Tibial nerve (tissue), 4 donors: ENCODE measurements at regions not wholly inside any gene's neighbourhood (a gene's known extent, or its start where the extent isn't known, plus 50 kb on each side); places are given as distances from the start of the nearest gene placed in this dataset.

Experiments
- DNase-seq, 2 donors: peaks; one replicate each; pipeline ENCODE4 v3.0.0-alpha.2; 2019; ENCODE audit warnings: low spot score in 2 of 2
- H3K27ac ChIP-seq, 4 donors: fragments of 200-600 bp; sonication (generic) in 3 of 4; one replicate each; pipeline ENCODE4 v1.5.1; 2017 to 2019; ENCODE audit warnings: mild to moderate bottlenecking in 1 of 4
- H3K27me3 ChIP-seq, 2 donors: fragments of 200-600 bp; sonication (generic) in 1 of 2; one replicate each; pipeline versions ENCODE4 v1.5.1 to v1.6.0; 2017 to 2019
- H3K36me3 ChIP-seq, 3 donors: fragments of 200-600 bp; sonication (generic); one replicate each; pipeline ENCODE4 v1.5.1; 2018 to 2019
- H3K4me1 ChIP-seq, 4 donors: fragments of 200-600 bp; sonication (generic) in 3 of 4; one replicate each; pipeline ENCODE4 v1.5.1; 2017 to 2019
- H3K4me3 ChIP-seq, 4 donors: fragments of 200-600 bp; sonication (generic) in 3 of 4; one replicate each; pipeline ENCODE4 v1.5.1; 2017 to 2019; ENCODE audit warnings: mild to moderate bottlenecking in 1 of 4, moderate library complexity in 1 of 4
- H3K9me3 ChIP-seq, 4 donors: fragments of 200-600 bp; sonication (generic) in 3 of 4; one replicate each; pipeline ENCODE4 v1.5.1; 2017 to 2019
- CTCF ChIP-seq, 5 experiments: fragments of 200-600 bp in 3 of 5; fragments of 450-650 bp in 2 of 5; sonication (generic) in 3 of 5; IDR thresholded peaks; one replicate each; pipeline ENCODE4 v1.5.1; 2016 to 2019; ENCODE audit warnings: antibody characterized with exemption in 5 of 5, mild to moderate bottlenecking in 3 of 5, moderate library complexity in 2 of 5
- EP300 ChIP-seq, 2 donors: sonication (generic); formaldehyde crosslinking; IDR thresholded peaks; one replicate each; pipeline ENCODE4 v1.6.1; 2017; ENCODE audit warnings: antibody characterized with exemption in 2 of 2, mild to moderate bottlenecking in 1 of 2
- POLR2A ChIP-seq, 2 donors: fragments of 450-650 bp; IDR thresholded peaks; one replicate each; pipeline ENCODE4 v1.6.1; 2017; ENCODE audit warnings: antibody characterized with exemption in 2 of 2, mild to moderate bottlenecking in 2 of 2, moderate library complexity in 2 of 2
- WGBS, 2 donors: methylation state at CpG; one replicate each; pipeline ENCODE4 v1.1.5; 2018; 5-methylcytosine and 5-hydroxymethylcytosine counted together

- H3K4me1 ChIP-seq = no peaks in the 10 kb centered on the region
- no peaks in the 10 kb centered on the region for H3K27me3 ChIP-seq
- no peak overlapping the region for H3K4me3 ChIP-seq
- H3K27ac ChIP-seq = no peak overlapping the region
- H3K36me3 ChIP-seq = no peaks in the 10 kb centered on the region
- no peak for DNase-seq
- WGBS, 2 donors = 82 to 87% methylated on average over 2 of the region's 2 CpGs
- no peaks in the 10 kb centered on the region for H3K9me3 ChIP-seq
- TF ChIP-seq CTCF (IDR thresholded peaks at IDR 0.05) = no peak
- no peak for TF ChIP-seq POLR2A (IDR thresholded peaks at IDR 0.05)
- no peak for TF ChIP-seq EP300 (IDR thresholded peaks at IDR 0.05)
These were observed 1962.5 kb downstream of the MRPL39 start for GRCh38 chr21:23644768-23645167.

- Histone ChIP-seq H3K27ac (no peak overlapping the region), H3K36me3 (no peaks in the 10 kb centered on the region), H3K9me3 (no peaks in the 10 kb centered on the region), H3K4me1 (no peaks in the 10 kb centered on the region), H3K27me3 (no peaks in the 10 kb centered on the region), H3K4me3 (no peak overlapping the region)
- WGBS, 2 donors = 82 to 84% methylated on average over 2 of the region's 2 CpGs
- TF ChIP-seq CTCF (IDR thresholded peaks at IDR 0.05) = no peak
- no peak for TF ChIP-seq POLR2A (IDR thresholded peaks at IDR 0.05)
- TF ChIP-seq EP300 (IDR thresholded peaks at IDR 0.05) = no peak
- DNase-seq = no peak
These were observed 1967.6 kb downstream of the MRPL39 start for GRCh38 chr21:23639721-23640120.

GRCh38 chr21:23638131-23638695 is 1969.1 kb downstream of the MRPL39 start:
- no peak for DNase-seq
- H3K9me3 ChIP-seq = no peaks in the 10 kb centered on the region
- H3K36me3 ChIP-seq = no peaks in the 10 kb centered on the region
- no peaks in the 10 kb centered on the region for H3K27me3 ChIP-seq
- no peaks in the 10 kb centered on the region for H3K4me1 ChIP-seq
- no peak overlapping the region for H3K4me3 ChIP-seq
- no peak overlapping the region for H3K27ac ChIP-seq
- TF ChIP-seq EP300 (IDR thresholded peaks at IDR 0.05) = no peak
- TF ChIP-seq POLR2A (IDR thresholded peaks at IDR 0.05) = no peak
- TF ChIP-seq CTCF (IDR thresholded peaks at IDR 0.05) = no peak
- 32 to 36% methylated on average over 1 of the region's 1 CpG for WGBS, 2 donors

GRCh38 chr21:23633447-23633940 is 1973.8 kb downstream of the MRPL39 start:
- no peaks in the 10 kb centered on the region for H3K36me3 ChIP-seq
- H3K4me3 ChIP-seq = no peak overlapping the region
- 80 to 83% methylated on average over 5 of the region's 5 CpGs for WGBS, 2 donors
- H3K27ac ChIP-seq = no peak overlapping the region
- TF ChIP-seq CTCF (IDR thresholded peaks at IDR 0.05) = no peak
- TF ChIP-seq EP300 (IDR thresholded peaks at IDR 0.05) = no peak
- no peak for TF ChIP-seq POLR2A (IDR thresholded peaks at IDR 0.05)
- H3K27me3 ChIP-seq = no peaks in the 10 kb centered on the region
- H3K4me1 ChIP-seq = no peaks in the 10 kb centered on the region
- no peak for DNase-seq
- peaks cover 0 to under 1% (median 0%) of the 10 kb centered on the region in 4 donors for H3K9me3 ChIP-seq

GRCh38 chr21:23624281-23624680 is 1983.0 kb downstream of the MRPL39 start:
- Histone ChIP-seq H3K9me3 (peaks cover 0 to 3% (median 0%) of the 10 kb centered on the region in 4 donors), H3K4me1 (no peaks in the 10 kb centered on the region), H3K4me3 (no peak overlapping the region), H3K27ac (no peak overlapping the region), H3K36me3 (no peaks in the 10 kb centered on the region), H3K27me3 (no peaks in the 10 kb centered on the region)
- DNase-seq = no peak
- WGBS, 2 donors = 64 to 71% methylated on average over 3 of the region's 3 CpGs
- TF ChIP-seq EP300 (IDR thresholded peaks at IDR 0.05) (no peak), POLR2A (IDR thresholded peaks at IDR 0.05) (no peak), CTCF (IDR thresholded peaks at IDR 0.05) (no peak)
